Right lobe of liver (tissue), 6 donors: ENCODE measurements at regions not wholly inside any gene's neighbourhood (a gene's known extent, or its start where the extent isn't known, plus 50 kb on each side); places are given as distances from the start of the nearest gene placed in this dataset.

Experiments used
- ATAC-seq, 4 donors: fragments of 200-7000 bp; cut with Tn5 transposase; one replicate each; pipeline ENCODE4 v1.9.1; 2020; ENCODE audit warnings: mild to moderate bottlenecking in 4 of 4, moderate library complexity in 4 of 4
- DNase-seq, 3 donors: peaks; one replicate each; pipeline ENCODE4 v3.0.0-alpha.2; 2020
- H3K27ac ChIP-seq, 3 donors: fragments of 200-600 bp; one replicate each; pipeline ENCODE4 v1.8.0; 2022
- H3K27me3 ChIP-seq, 2 donors: fragments of 200-600 bp; one replicate each; pipeline ENCODE4 v1.8.0; 2022
- H3K36me3 ChIP-seq, 4 donors: fragments of 200-600 bp; sonication (generic) in 1 of 4; one replicate each; pipeline versions ENCODE4 v1.5.1 to v1.8.0; 2017 to 2022; ENCODE audit warnings: control low read depth in 1 of 4
- H3K4me1 ChIP-seq, 4 donors: fragments of 200-600 bp; sonication (generic) in 1 of 4; one replicate each; pipeline versions ENCODE4 v1.5.1 to v1.8.0; 2017 to 2022; ENCODE audit warnings: control low read depth in 1 of 4
- H3K4me3 ChIP-seq, 3 donors: fragments of 200-600 bp; one replicate each; pipeline ENCODE4 v1.8.0; 2022
- H3K9me3 ChIP-seq, 4 donors: fragments of 200-600 bp; sonication (generic) in 1 of 4; one replicate each; pipeline versions ENCODE4 v1.5.1 to v1.8.0; 2017 to 2022; ENCODE audit warnings: control low read depth in 1 of 4
- POLR2A ChIP-seq: fragments of 450-650 bp; IDR thresholded peaks from one replicate; pipeline ENCODE4 v1.6.1; 2017; ENCODE audit warnings: antibody characterized with exemption, mild to moderate bottlenecking
- WGBS: methylation state at CpG from one replicate; pipeline ENCODE4 v1.1.6; 2018; ENCODE audit warnings: low coverage, low lambda C conversion rate; ENCODE audit not compliant: insufficient coverage; ENCODE audit errors: missing lambda C conversion rate; 5-methylcytosine and 5-hydroxymethylcytosine counted together
- intact Hi-C, 2 donors: fragments of 100-400 bp; cut with DNase I; formaldehyde crosslinking; loops; one replicate each; pipeline versions ENCODE4 v1.11.2 to v1.14.1; 2022
- TF ChIP-seq, protein P1 (sequence below), 4 donors: fragments of 200-600 bp in 3 of 4; fragments of 450-650 bp in 1 of 4; IDR thresholded peaks; one replicate each; pipeline versions ENCODE4 v1.5.1 to v1.8.0; 2016 to 2022; ENCODE audit warnings: antibody characterized with exemption in 4 of 4, mild to moderate bottlenecking in 2 of 4
- donor health status: DM: no; HTN: yes; CAD: no.
- donor health status: DM: no; HTN: no; CAD: no.
- donor health status: DM: no; HTN: no; CAD: no.
- donor health status: DM: no; HTN: yes; CAD: no.
- donor health status: DM: no; HTN: yes; CAD: no.

DNA sequence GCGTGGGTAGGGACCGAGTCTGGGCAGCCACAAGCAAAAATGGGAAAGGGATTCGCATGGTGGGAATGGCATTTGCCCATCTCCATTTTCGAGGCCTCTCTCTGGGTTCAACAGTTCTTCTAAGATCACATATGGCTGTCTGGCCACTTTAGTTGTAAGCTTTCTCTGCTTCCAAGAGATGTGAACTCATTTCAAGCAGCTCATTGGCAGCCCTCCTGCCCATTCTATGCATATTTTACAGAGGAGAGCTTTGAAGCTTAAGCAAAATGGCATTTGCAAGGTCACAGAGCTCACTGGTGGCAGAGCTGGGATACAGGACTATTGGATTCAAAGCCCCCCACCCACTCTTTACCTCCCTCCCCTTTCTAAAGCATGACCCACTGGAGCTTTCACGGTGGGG is 93.7 kb downstream of the HHIPL2 start:
- no peaks in the 10 kb centered on the region for H3K27me3 ChIP-seq
- no peaks in the 10 kb centered on the region for H3K4me1 ChIP-seq
- no peaks in the 10 kb centered on the region for H3K9me3 ChIP-seq
- H3K36me3 ChIP-seq = no peaks in the 10 kb centered on the region
- 56% methylated on average over 2 of the region's 5 CpGs for WGBS
- DNase-seq (no peak), ATAC-seq (no peak)
- intact Hi-C loops = no loop called here
- H3K4me3 ChIP-seq = no peak overlapping the region
- H3K27ac ChIP-seq = no peak overlapping the region
- no peak for TF ChIP-seq POLR2A

DNA sequence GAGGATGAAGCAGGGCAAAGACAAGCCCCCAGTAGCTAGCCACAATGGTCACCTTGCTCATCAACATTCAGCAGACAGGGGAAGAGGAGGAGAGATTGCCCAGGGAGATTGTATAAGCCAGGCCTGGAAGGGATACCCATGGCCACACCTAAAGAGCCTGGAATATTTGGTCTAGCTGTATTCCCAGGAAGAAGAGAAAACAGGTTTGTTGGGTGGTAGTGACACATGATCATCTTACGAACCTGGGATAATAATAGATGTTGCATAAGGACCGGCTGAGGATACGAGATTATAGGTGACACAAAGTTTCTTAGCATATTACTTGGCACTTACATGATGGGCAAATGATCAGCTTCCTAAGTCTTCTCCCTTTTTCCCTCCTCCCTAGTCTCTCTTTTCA is 95.9 kb downstream of the HHIPL2 start:
- ATAC-seq (no peak), DNase-seq (no peak)
- WGBS = 64% methylated on average over 3 of the region's 3 CpGs
- intact Hi-C loops = no loop called here
- Histone ChIP-seq H3K27me3 (no peaks in the 10 kb centered on the region), H3K4me1 (no peaks in the 10 kb centered on the region), H3K4me3 (no peak overlapping the region), H3K27ac (no peak overlapping the region), H3K36me3 (no peaks in the 10 kb centered on the region), H3K9me3 (no peaks in the 10 kb centered on the region)
- TF ChIP-seq, protein P1, sequence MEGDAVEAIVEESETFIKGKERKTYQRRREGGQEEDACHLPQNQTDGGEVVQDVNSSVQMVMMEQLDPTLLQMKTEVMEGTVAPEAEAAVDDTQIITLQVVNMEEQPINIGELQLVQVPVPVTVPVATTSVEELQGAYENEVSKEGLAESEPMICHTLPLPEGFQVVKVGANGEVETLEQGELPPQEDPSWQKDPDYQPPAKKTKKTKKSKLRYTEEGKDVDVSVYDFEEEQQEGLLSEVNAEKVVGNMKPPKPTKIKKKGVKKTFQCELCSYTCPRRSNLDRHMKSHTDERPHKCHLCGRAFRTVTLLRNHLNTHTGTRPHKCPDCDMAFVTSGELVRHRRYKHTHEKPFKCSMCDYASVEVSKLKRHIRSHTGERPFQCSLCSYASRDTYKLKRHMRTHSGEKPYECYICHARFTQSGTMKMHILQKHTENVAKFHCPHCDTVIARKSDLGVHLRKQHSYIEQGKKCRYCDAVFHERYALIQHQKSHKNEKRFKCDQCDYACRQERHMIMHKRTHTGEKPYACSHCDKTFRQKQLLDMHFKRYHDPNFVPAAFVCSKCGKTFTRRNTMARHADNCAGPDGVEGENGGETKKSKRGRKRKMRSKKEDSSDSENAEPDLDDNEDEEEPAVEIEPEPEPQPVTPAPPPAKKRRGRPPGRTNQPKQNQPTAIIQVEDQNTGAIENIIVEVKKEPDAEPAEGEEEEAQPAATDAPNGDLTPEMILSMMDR (IDR thresholded peaks at IDR 0.05) = no peak
- no peak for TF ChIP-seq POLR2A

GRCh38 chr1:222443566-222443965 is 104.3 kb downstream of the HHIPL2 start:
- WGBS = 59% methylated on average over 2 of the region's 2 CpGs
- no peaks in the 10 kb centered on the region for H3K27me3 ChIP-seq
- no peaks in the 10 kb centered on the region for H3K36me3 ChIP-seq
- intact Hi-C loops = no loop called here
- H3K4me3 ChIP-seq = no peak overlapping the region
- no peak for ATAC-seq
- no peak for TF ChIP-seq POLR2A
- TF ChIP-seq, protein P1 (IDR thresholded peaks at IDR 0.05) = no peak
- no peak for DNase-seq
- H3K27ac ChIP-seq = no peak overlapping the region
- H3K9me3 ChIP-seq = no peaks in the 10 kb centered on the region
- no peaks in the 10 kb centered on the region for H3K4me1 ChIP-seq

DNA sequence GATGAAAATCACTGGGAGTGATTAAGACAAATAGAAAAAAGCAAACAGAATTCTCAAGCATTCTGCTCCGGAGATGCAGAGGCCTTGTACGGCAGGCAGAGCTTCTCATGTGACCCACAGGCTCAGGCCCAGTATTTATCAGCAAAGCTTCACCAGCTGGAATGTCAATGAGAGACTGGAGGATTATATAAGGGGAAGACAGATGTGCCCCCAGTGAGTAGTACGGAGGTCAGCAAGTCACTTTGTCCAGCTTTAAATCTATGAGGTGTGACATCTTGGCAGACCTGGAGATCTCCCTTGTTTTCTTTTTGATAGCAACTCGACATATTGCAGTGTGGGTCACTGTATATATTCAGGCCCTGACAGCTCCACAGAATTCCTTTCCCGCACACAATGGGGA is 106.8 kb downstream of the HHIPL2 start:
- intact Hi-C loops = no loop called here
- 73% methylated on average over 4 of the region's 5 CpGs for WGBS
- no peak overlapping the region for H3K27ac ChIP-seq
- ATAC-seq (no peak), DNase-seq (no peak)
- no peaks in the 10 kb centered on the region for H3K4me1 ChIP-seq
- no peak overlapping the region for H3K4me3 ChIP-seq
- TF ChIP-seq, protein P1 (IDR thresholded peaks at IDR 0.05) = no peak
- no peak for TF ChIP-seq POLR2A
- H3K9me3 ChIP-seq = no peaks in the 10 kb centered on the region
- no peaks in the 10 kb centered on the region for H3K36me3 ChIP-seq
- H3K27me3 ChIP-seq = no peaks in the 10 kb centered on the region

DNA sequence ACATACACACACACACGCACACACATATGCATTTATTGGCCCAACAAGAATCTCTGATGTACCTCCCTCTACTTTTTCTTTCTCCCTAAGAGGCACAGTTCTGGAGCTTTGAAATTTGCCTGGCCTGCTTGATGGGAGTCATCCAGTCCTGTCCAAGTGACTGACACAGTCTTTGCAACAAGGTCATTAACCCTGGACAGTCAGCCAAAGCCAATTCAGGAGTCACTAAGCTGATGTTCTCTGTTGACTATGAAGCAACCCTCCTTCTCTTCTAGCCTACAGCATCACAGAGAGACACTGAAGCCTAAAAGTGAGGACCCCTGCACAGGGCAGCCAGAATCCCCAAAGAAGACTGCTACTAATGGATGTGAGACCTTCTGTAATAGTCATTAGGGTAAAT is 123.1 kb downstream of the HHIPL2 start:
- H3K4me3 ChIP-seq = no peak overlapping the region
- H3K36me3 ChIP-seq = no peaks in the 10 kb centered on the region
- no peak for TF ChIP-seq POLR2A
- TF ChIP-seq, protein P1 (IDR thresholded peaks at IDR 0.05) = no peak
- H3K4me1 ChIP-seq = no peaks in the 10 kb centered on the region
- H3K27me3 ChIP-seq = no peaks in the 10 kb centered on the region
- no CpG with 5 or more reads among the region's 1 CpG for WGBS
- H3K9me3 ChIP-seq = no peaks in the 10 kb centered on the region
- H3K27ac ChIP-seq = no peak overlapping the region
- peak; percentile 49 to 96 (median 83) for ATAC-seq
- intact Hi-C loops = no loop called here
- DNase-seq = peak in 1 of 3 donors; percentile 50
